DMS 273 treated with DMSO at 0.1 percent for 48 hours (cell line): ENCODE measurements at regions not wholly inside any gene's neighbourhood (a gene's known extent, or its start where the extent isn't known, plus 50 kb on each side); places are given as distances from the start of the nearest gene placed in this dataset.

Experiments used
- DNase-seq: peaks from one replicate; lab custom pipeline; 2025; lab: John Stamatoyannopoulos, UW

GRCh38 chr1:195562074-195562473 lies 1046.2 kb downstream of the KCNT2 start:
- no peak for DNase-seq

- no peak for DNase-seq
These were observed 1058.0 kb downstream of the KCNT2 start for GRCh38 chr1:195550071-195550862.

GRCh38 chr1:195530961-195531360 lies 1077.3 kb downstream of the KCNT2 start:
- DNase-seq, result no peak

- DNase-seq, result no peak
These were observed 1078.4 kb downstream of the KCNT2 start for GRCh38 chr1:195529881-195530280.

- DNase-seq, result no peak
These were observed 1087.5 kb downstream of the KCNT2 start for GRCh38 chr1:195520757-195521156.

GRCh38 chr1:195516036-195516435 lies 1092.2 kb downstream of the KCNT2 start:
- no peak for DNase-seq

- no peak for DNase-seq
These were observed 1096.7 kb downstream of the KCNT2 start for GRCh38 chr1:195511501-195511900.

- no peak for DNase-seq
These were observed 1107.1 kb downstream of the KCNT2 start for GRCh38 chr1:195501118-195501517.

- DNase-seq, result no peak
These were observed 1112.3 kb downstream of the KCNT2 start for GRCh38 chr1:195495720-195496635.

GRCh38 chr1:195482137-195482536 lies 1126.1 kb downstream of the KCNT2 start:
- DNase-seq, result no peak

GRCh38 chr1:195481293-195481692 lies 1126.9 kb downstream of the KCNT2 start:
- no peak for DNase-seq

- no peak for DNase-seq
These were observed 1132.7 kb downstream of the KCNT2 start for GRCh38 chr1:195475568-195475967.

- DNase-seq, result no peak
These were observed 1135.9 kb downstream of the KCNT2 start for GRCh38 chr1:195472291-195472690.

GRCh38 chr1:195466639-195467038 lies 1141.6 kb downstream of the KCNT2 start:
- no peak for DNase-seq

- DNase-seq, result no peak
These were observed 1145.6 kb downstream of the KCNT2 start for GRCh38 chr1:195462646-195463045.

- DNase-seq, result no peak
These were observed 1146.1 kb downstream of the KCNT2 start for GRCh38 chr1:195462152-195462551.

GRCh38 chr1:195458365-195458764 lies 1149.9 kb downstream of the KCNT2 start:
- DNase-seq, result no peak

GRCh38 chr1:195450794-195451193 lies 1157.4 kb downstream of the KCNT2 start:
- DNase-seq, result no peak

- no peak for DNase-seq
These were observed 1168.6 kb downstream of the KCNT2 start for GRCh38 chr1:195439661-195440060.

GRCh38 chr1:195434566-195435203 lies 1173.6 kb downstream of the KCNT2 start:
- DNase-seq, result no peak

- no peak for DNase-seq
These were observed 1177.4 kb downstream of the KCNT2 start for GRCh38 chr1:195430826-195431225.

GRCh38 chr1:195428927-195429326 lies 1179.3 kb downstream of the KCNT2 start:
- DNase-seq, result no peak

- no peak for DNase-seq
These were observed 1192.7 kb downstream of the KCNT2 start for GRCh38 chr1:195415584-195415983.
